Esophagus squamous epithelium (tissue), 5 donors: ENCODE measurements at regions not wholly inside any gene's neighbourhood (a gene's known extent, or its start where the extent isn't known, plus 50 kb on each side); places are given as distances from the start of the nearest gene placed in this dataset.

Experiments
- DNase-seq: peaks from one replicate; lab custom pipeline; 2025; lab: John Stamatoyannopoulos, UW
- H3K27ac ChIP-seq, 4 donors: fragments of 200-600 bp; sonication (generic); one replicate each; pipeline ENCODE4 v1.5.1; 2016 to 2019; ENCODE audit warnings: mild to moderate bottlenecking in 1 of 4
- H3K27me3 ChIP-seq, 4 donors: fragments of 200-600 bp; sonication (generic); 1 replicate in 3 of 4; 2 replicates in 1 of 4; pipeline versions ENCODE4 v1.5.1 to v1.6.0; 2017 to 2021; ENCODE audit warnings: antibody characterized with exemption in 1 of 4
- H3K36me3 ChIP-seq, 3 donors: fragments of 200-600 bp; sonication (generic); one replicate each; pipeline ENCODE4 v1.5.1; 2016 to 2019
- H3K4me1 ChIP-seq, 3 donors: fragments of 200-600 bp; sonication (generic); one replicate each; pipeline ENCODE4 v1.5.1; 2017 to 2019
- H3K4me3 ChIP-seq, 4 donors: fragments of 200-600 bp; sonication (generic); 1 replicate in 3 of 4; 2 replicates in 1 of 4; pipeline ENCODE4 v1.5.1; 2016 to 2019; ENCODE audit warnings: mild to moderate bottlenecking in 2 of 4, moderate library complexity in 1 of 4
- H3K9me3 ChIP-seq, 3 donors: fragments of 200-600 bp; sonication (generic); one replicate each; pipeline ENCODE4 v1.5.1; 2016 to 2019
- POLR2A ChIP-seq, 4 donors: fragments of 450-650 bp; IDR thresholded peaks; one replicate each; pipeline ENCODE4 v1.6.1; 2017; ENCODE audit warnings: antibody characterized with exemption in 4 of 4, mild to moderate bottlenecking in 4 of 4, moderate library complexity in 3 of 4
- WGBS, 2 donors: methylation state at CpG; one replicate each; pipeline ENCODE4 v1.1.5; 2018; 5-methylcytosine and 5-hydroxymethylcytosine counted together
- intact Hi-C: fragments of 100-400 bp; cut with DNase I; formaldehyde crosslinking; loops from one replicate; pipeline ENCODE4 v1.15.0; 2022
- TF ChIP-seq, protein P1 (sequence below), 6 experiments: fragments of 450-650 bp in 4 of 6; fragments of 200-600 bp in 2 of 6; sonication (generic) in 2 of 6; IDR thresholded peaks; one replicate each; pipeline ENCODE4 v1.5.1; 2016 to 2019; ENCODE audit warnings: antibody characterized with exemption in 6 of 6, mild to moderate bottlenecking in 4 of 6, moderate library complexity in 4 of 6
- donor health status: DM: yes; HTN: yes; CAD: no.

DNA sequence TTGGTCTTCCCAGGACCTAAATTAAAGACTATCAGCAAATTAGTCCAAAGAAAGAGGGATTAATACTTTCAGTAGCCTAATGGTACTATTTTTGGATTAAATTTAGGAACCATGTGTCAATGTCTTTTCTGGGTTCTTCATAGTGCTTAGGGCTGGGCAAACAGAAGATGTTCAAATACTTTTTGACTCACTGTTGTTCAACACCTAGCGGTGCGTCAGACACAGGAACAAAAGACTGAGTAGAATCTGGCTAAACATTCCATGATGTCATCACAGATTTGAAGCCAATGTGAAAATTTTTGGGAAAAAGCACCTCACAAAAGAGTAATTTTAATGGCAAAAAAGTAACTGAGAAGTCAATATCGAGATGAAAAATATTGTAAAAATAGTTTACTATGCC is 544.4 kb downstream of the EFNA5 start:
- no peak for DNase-seq
- no peak overlapping the region for H3K27ac ChIP-seq
- no peaks in the 10 kb centered on the region for H3K9me3 ChIP-seq
- H3K4me1 ChIP-seq = no peaks in the 10 kb centered on the region
- H3K36me3 ChIP-seq = no peaks in the 10 kb centered on the region
- H3K4me3 ChIP-seq = no peak overlapping the region
- WGBS, 2 donors = 76 to 80% methylated on average over 3 of the region's 3 CpGs
- TF ChIP-seq, protein P1, sequence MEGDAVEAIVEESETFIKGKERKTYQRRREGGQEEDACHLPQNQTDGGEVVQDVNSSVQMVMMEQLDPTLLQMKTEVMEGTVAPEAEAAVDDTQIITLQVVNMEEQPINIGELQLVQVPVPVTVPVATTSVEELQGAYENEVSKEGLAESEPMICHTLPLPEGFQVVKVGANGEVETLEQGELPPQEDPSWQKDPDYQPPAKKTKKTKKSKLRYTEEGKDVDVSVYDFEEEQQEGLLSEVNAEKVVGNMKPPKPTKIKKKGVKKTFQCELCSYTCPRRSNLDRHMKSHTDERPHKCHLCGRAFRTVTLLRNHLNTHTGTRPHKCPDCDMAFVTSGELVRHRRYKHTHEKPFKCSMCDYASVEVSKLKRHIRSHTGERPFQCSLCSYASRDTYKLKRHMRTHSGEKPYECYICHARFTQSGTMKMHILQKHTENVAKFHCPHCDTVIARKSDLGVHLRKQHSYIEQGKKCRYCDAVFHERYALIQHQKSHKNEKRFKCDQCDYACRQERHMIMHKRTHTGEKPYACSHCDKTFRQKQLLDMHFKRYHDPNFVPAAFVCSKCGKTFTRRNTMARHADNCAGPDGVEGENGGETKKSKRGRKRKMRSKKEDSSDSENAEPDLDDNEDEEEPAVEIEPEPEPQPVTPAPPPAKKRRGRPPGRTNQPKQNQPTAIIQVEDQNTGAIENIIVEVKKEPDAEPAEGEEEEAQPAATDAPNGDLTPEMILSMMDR (IDR thresholded peaks at IDR 0.05) = no peak
- TF ChIP-seq POLR2A (IDR thresholded peaks at IDR 0.05) = no peak
- H3K27me3 ChIP-seq = no peaks in the 10 kb centered on the region
- intact Hi-C loops = no loop called here

DNA sequence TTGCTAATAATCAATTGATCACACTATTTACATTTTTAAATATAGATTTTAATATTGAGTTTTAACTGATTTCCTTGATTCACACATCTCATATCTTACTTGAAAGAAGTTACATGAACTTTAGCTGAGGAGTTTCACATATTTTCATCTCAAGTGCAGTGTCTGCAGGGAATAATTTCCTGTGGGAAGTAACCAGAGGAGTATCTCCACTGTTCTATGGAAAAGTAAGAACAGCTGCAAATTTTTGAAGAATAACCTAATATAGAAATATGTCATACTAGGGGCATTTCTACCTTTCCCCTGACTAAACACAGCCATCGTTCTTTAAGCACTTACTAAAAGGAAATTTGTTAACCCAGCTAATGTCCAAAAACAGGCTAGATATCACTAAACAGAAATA is 546.4 kb downstream of the EFNA5 start:
- H3K36me3 ChIP-seq = no peaks in the 10 kb centered on the region
- H3K4me1 ChIP-seq = no peaks in the 10 kb centered on the region
- TF ChIP-seq, protein P1 (IDR thresholded peaks at IDR 0.05) = no peak
- TF ChIP-seq POLR2A (IDR thresholded peaks at IDR 0.05) = no peak
- intact Hi-C loops = no loop called here
- no peak for DNase-seq
- H3K27ac ChIP-seq = no peak overlapping the region
- H3K27me3 ChIP-seq = no peaks in the 10 kb centered on the region
- WGBS, 2 donors = 70 to 83% methylated on average over 1 of the region's 1 CpG
- H3K4me3 ChIP-seq = no peak overlapping the region
- H3K9me3 ChIP-seq = no peaks in the 10 kb centered on the region

DNA sequence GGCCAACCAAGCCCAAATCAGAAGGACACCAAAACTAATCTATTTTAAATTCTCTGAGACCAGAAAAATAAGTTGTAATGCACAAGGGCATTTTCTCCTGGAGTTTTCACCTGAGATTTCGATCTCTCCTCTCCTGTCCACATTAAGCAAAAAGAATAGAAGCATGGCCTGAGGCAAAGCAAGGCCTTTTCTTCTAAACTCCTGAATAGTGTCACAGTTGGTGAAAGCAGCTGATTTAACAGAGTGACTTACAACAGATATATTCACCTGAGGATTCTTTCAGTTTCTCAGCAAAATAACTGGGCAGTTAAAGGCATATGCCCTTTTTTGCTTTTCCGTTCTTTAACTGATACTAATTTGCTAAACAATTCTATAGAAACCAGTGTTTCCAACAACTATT is 547.7 kb downstream of the EFNA5 start:
- H3K4me1 ChIP-seq = no peaks in the 10 kb centered on the region
- H3K36me3 ChIP-seq = no peaks in the 10 kb centered on the region
- H3K27me3 ChIP-seq = no peaks in the 10 kb centered on the region
- no peak overlapping the region for H3K27ac ChIP-seq
- H3K9me3 ChIP-seq = no peaks in the 10 kb centered on the region
- TF ChIP-seq, protein P1 (IDR thresholded peaks at IDR 0.05) = no peak
- intact Hi-C loops = no loop called here
- WGBS, 2 donors = 79% methylated on average over 2 of the region's 2 CpGs
- DNase-seq = no peak
- no peak overlapping the region for H3K4me3 ChIP-seq

DNA sequence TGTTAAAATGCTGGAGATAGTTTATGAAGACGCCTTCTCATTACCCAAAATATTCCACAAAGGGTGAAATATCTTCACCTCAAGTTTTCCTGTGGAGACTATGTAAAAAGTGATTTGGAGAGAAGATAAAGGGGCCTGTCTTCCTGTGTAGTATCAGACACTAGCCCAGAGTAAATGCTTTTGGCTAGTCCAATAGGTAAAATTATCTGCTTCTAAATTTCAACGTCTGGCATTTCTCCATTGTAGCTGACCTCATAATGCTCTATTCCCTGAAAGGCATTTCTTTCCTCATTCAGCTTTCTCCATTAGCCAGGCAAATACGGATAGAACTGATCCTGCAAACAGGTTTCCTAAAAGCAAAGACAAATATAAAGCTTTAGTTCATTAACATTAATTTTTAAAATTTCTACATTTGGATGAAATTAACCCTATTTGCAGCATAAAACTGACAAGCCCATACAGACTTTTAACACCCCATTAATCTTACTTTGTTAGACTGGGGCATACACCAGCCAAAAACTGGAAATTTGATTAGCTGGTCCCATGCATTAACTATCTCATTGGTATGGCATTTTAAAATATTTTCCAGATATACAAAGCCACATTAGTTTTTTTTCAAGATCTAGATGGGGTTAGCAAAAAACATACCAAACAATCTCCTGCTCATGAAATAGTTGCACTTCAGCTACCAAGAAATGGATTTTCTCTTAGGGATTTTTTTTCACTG is 548.8 kb downstream of the EFNA5 start:
- H3K9me3 ChIP-seq = no peaks in the 10 kb centered on the region
- no peak overlapping the region for H3K27ac ChIP-seq
- no peak for DNase-seq
- 56 to 68% methylated on average over 3 of the region's 3 CpGs for WGBS, 2 donors
- H3K4me1 ChIP-seq = no peaks in the 10 kb centered on the region
- intact Hi-C loops = no loop called here
- H3K27me3 ChIP-seq = no peaks in the 10 kb centered on the region
- no peaks in the 10 kb centered on the region for H3K36me3 ChIP-seq
- no peak overlapping the region for H3K4me3 ChIP-seq
- TF ChIP-seq, protein P1 (IDR thresholded peaks at IDR 0.05) = no peak
- no peak for TF ChIP-seq POLR2A (IDR thresholded peaks at IDR 0.05)

DNA sequence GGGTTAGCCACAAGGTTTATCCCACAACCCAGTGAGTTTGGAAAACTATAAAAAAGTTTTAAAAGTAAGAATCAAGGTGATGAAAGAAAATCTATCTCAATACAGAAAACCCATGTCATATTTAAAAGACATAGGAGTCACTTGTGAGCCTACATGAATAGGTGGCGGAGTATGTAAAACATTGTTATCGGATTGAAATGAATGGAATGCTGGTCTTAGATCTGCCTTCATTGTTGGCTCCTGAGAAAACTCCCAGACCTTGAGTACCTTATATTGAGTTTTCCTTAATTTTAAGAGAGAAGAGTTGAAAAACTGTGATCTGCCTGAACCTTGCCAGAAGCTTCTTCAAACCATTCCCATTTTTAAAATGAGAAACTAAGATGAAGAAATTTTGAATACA is 551.1 kb downstream of the EFNA5 start:
- intact Hi-C loops = no loop called here
- no peak overlapping the region for H3K27ac ChIP-seq
- DNase-seq = no peak
- no peak overlapping the region for H3K4me3 ChIP-seq
- H3K27me3 ChIP-seq = no peaks in the 10 kb centered on the region
- WGBS, 2 donors = 98 to 100% methylated on average over 2 of the region's 2 CpGs
- no peaks in the 10 kb centered on the region for H3K36me3 ChIP-seq
- H3K4me1 ChIP-seq = no peaks in the 10 kb centered on the region
- no peak for TF ChIP-seq POLR2A (IDR thresholded peaks at IDR 0.05)
- TF ChIP-seq, protein P1 (IDR thresholded peaks at IDR 0.05) = no peak
- no peaks in the 10 kb centered on the region for H3K9me3 ChIP-seq
